IMR-90 (cell line): ENCODE measurements at regions not wholly inside any gene's neighbourhood (a gene's known extent, or its start where the extent isn't known, plus 50 kb on each side); places are given as distances from the start of the nearest gene placed in this dataset.

Experiments used
- BHLHE40 ChIP-seq: fragments of 150-350 bp; IDR thresholded peaks from 2 replicates; pipeline ENCODE4 v1.6.1; 2016; ENCODE audit warnings: mild to moderate bottlenecking, low read depth, low read length
- CHD1 ChIP-seq: IDR thresholded peaks from 2 replicates; pipeline ENCODE4 v1.6.1; 2012; ENCODE audit warnings: low read depth, low read length, improper control_type of control experiment
- ELK1 ChIP-seq: fragments of 150-350 bp; IDR thresholded peaks from 2 replicates; pipeline ENCODE4 v1.6.1; 2016; ENCODE audit warnings: low read depth, mild to moderate bottlenecking, low read length, moderate library complexity, borderline replicate concordance
- FOS ChIP-seq: fragments of 150-350 bp; IDR thresholded peaks from 2 replicates; pipeline ENCODE4 v1.6.1; 2016; ENCODE audit warnings: low read depth, low read length
- MAFK ChIP-seq: IDR thresholded peaks from 2 replicates; pipeline ENCODE4 v1.6.1; 2012; ENCODE audit warnings: low read depth, low read length, improper control_type of control experiment
- POLR2A ChIP-seq: IDR thresholded peaks from 2 replicates; pipeline ENCODE4 v1.6.1; 2012; ENCODE audit warnings: mild to moderate bottlenecking, low read depth, low read length
- RAD21 ChIP-seq: IDR thresholded peaks from 2 replicates; pipeline ENCODE4 v1.6.1; 2012; ENCODE audit warnings: low read length, improper control_type of control experiment
- RFX5 ChIP-seq: IDR thresholded peaks from 2 replicates; pipeline ENCODE4 v1.8.0; 2012; ENCODE audit warnings: low read depth, mild to moderate bottlenecking, low read length, moderate library complexity
- TF ChIP-seq, protein P1 (sequence below): conservative IDR thresholded peaks from 2 replicates; pipeline ENCODE4 v1.5.1; 2012; ENCODE audit warnings: mild to moderate bottlenecking, low read depth, low read length, improper control_type of control experiment

DNA sequence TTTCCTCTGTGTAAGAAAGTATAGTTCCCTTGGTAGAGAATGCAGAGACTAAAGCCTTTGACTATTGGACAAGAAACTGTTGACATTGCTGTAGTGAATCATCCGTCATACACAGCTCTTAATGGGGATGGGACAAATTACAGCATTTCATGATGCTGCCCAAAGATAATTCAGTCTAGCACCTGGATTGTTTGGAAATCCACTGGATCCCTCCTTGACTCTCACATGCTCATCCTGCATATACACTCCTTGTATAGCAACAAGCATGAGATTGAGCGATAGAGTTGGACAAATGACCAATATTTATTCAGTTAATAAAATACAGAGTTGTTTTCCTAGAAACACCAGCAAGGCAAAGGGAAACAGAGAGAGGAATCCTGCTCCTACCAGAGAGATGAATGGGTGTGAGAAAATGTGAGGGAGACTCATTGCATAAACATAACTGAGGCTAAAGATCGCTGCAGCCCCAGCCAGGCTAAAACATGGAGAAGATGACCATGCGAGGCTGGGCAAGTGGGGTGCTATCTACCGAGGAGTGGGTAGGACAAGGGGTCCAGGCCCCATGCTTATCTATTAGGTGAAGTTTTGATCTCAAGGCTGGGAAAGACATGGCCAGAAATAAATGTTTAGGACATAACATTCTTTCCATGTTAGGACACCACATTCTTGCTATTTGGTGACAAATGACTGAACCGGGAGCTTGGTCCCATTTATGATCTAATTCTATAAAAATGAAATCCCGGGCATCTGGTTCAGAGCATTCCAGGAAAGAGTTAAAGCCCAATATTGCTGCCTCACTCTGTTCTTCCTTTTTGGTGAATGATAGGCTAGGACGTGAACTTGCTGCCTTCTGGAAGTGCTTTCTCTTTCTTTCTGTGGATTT is 153.2 kb downstream of the TGFB2 start:
- TF ChIP-seq, protein P1, sequence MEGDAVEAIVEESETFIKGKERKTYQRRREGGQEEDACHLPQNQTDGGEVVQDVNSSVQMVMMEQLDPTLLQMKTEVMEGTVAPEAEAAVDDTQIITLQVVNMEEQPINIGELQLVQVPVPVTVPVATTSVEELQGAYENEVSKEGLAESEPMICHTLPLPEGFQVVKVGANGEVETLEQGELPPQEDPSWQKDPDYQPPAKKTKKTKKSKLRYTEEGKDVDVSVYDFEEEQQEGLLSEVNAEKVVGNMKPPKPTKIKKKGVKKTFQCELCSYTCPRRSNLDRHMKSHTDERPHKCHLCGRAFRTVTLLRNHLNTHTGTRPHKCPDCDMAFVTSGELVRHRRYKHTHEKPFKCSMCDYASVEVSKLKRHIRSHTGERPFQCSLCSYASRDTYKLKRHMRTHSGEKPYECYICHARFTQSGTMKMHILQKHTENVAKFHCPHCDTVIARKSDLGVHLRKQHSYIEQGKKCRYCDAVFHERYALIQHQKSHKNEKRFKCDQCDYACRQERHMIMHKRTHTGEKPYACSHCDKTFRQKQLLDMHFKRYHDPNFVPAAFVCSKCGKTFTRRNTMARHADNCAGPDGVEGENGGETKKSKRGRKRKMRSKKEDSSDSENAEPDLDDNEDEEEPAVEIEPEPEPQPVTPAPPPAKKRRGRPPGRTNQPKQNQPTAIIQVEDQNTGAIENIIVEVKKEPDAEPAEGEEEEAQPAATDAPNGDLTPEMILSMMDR: no peak
- TF ChIP-seq POLR2A (peak; percentile 64; the same call in 1 of the 2 replicates), RAD21 (no peak), RFX5 (no peak), BHLHE40 (peak; percentile 6; the same call in 1 of the 2 replicates), ELK1 (no peak), MAFK (peak; percentile 1; the same call in 1 of the 2 replicates), CHD1 (no peak), FOS (0 out of 2 replicates have a peak, but pooled peaks have one; percentile 29)
